ENCODE measurements at regions not wholly inside any gene's neighbourhood (a gene's known extent, or its start where the extent isn't known, plus 50 kb on each side); places are given as distances from the start of the nearest gene placed in this dataset.

GRCh38 chr12:124379938-124380754, 85.3 kb downstream of the RFLNA start:
- Mint-ChIP-seq H3K4me3 (no peak overlapping the region), H3K36me3 (ENCODE audit: low read depth) (no peaks in the 10 kb centered on the region), H3K4me1 (peaks cover 11% of the 10 kb centered on the region), H3K27ac (ENCODE audit: unreplicated experiment) (no peak overlapping the region), H3K27me3 (ENCODE audit: low read depth) (no peaks in the 10 kb centered on the region), H3K9me3 (no peaks in the 10 kb centered on the region)
- TF ChIP-seq CTCF (conservative IDR thresholded peaks at IDR 0.05): peak; percentile 29
- no peak for DNase-seq (ENCODE audit: low read depth, low spot score)

GRCh38 chr12:124379379-124379937, 84.6 kb downstream of the RFLNA start:
- Mint-ChIP-seq H3K27me3 (ENCODE audit: low read depth) (no peaks in the 10 kb centered on the region), H3K4me1 (peaks cover 11% of the 10 kb centered on the region), H3K9me3 (no peaks in the 10 kb centered on the region), H3K36me3 (ENCODE audit: low read depth) (no peaks in the 10 kb centered on the region), H3K4me3 (no peak overlapping the region), H3K27ac (ENCODE audit: unreplicated experiment) (no peak overlapping the region)
- TF ChIP-seq CTCF (conservative IDR thresholded peaks at IDR 0.05): no peak
- no peak for DNase-seq (ENCODE audit: low read depth, low spot score)

GRCh38 chr12:124378926-124379325, 84.0 kb downstream of the RFLNA start:
- no peak for DNase-seq (ENCODE audit: low read depth, low spot score)
- Mint-ChIP-seq H3K27ac (ENCODE audit: unreplicated experiment) (peak overlapping the region; percentile 83), H3K27me3 (ENCODE audit: low read depth) (no peaks in the 10 kb centered on the region), H3K36me3 (ENCODE audit: low read depth) (no peaks in the 10 kb centered on the region), H3K4me1 (peaks cover 11% of the 10 kb centered on the region), H3K9me3 (no peaks in the 10 kb centered on the region), H3K4me3 (no peak overlapping the region)
- no peak for TF ChIP-seq CTCF (conservative IDR thresholded peaks at IDR 0.05)

- Mint-ChIP-seq H3K4me3 (no peak overlapping the region), H3K9me3 (no peaks in the 10 kb centered on the region), H3K27me3 (ENCODE audit: low read depth) (no peaks in the 10 kb centered on the region), H3K4me1 (peaks cover 11% of the 10 kb centered on the region), H3K27ac (ENCODE audit: unreplicated experiment) (no peak overlapping the region), H3K36me3 (ENCODE audit: low read depth) (no peaks in the 10 kb centered on the region)
- no peak for DNase-seq (ENCODE audit: low read depth, low spot score)
- no peak for TF ChIP-seq CTCF (conservative IDR thresholded peaks at IDR 0.05)
These were observed 83.2 kb downstream of the RFLNA start for GRCh38 chr12:124377981-124378509.

- Mint-ChIP-seq H3K4me1 (peaks cover 10% of the 10 kb centered on the region), H3K4me3 (no peak overlapping the region), H3K36me3 (ENCODE audit: low read depth) (no peaks in the 10 kb centered on the region), H3K27ac (ENCODE audit: unreplicated experiment) (peak overlapping the region; percentile 62), H3K9me3 (no peaks in the 10 kb centered on the region), H3K27me3 (ENCODE audit: low read depth) (no peaks in the 10 kb centered on the region)
- no peak for TF ChIP-seq CTCF (conservative IDR thresholded peaks at IDR 0.05)
- no peak for DNase-seq (ENCODE audit: low read depth, low spot score)
These were observed 81.5 kb downstream of the RFLNA start for GRCh38 chr12:124376435-124376834.

All from neural crest cell (in vitro differentiated cells).